Suppressor macrophage treated with lipopolysaccharide for 1 hour (primary cell): ENCODE measurements at regions not wholly inside any gene's neighbourhood (a gene's known extent, or its start where the extent isn't known, plus 50 kb on each side); places are given as distances from the start of the nearest gene placed in this dataset.

ENCODE experiments used
- DNase-seq, 3 donors: peaks; one replicate each; pipeline ENCODE4 v3.0.0-alpha.2; 2020 to 2022

DNA sequence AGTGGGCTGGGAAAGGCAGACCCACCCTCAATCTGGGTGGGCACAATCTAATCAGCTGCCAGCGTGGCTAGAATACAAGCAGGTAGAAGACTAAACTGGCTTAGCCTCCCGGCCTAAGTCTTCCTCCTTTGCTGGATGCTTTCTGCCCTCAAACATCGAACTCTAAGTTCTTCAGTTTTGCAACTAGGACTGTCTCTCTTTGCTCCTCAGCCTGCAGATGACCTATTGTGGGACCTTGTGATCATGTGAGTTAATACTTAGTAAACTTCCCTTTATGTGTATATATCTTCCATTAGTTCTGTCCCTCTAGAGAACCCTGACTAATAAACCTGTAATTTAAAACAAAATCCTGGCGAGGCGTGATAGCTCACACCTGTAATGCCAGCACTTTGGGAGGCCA is 51.8 kb upstream of the SLC39A8 start:
- DNase-seq, result peak; percentile 54 to 61 (median 59)

DNA sequence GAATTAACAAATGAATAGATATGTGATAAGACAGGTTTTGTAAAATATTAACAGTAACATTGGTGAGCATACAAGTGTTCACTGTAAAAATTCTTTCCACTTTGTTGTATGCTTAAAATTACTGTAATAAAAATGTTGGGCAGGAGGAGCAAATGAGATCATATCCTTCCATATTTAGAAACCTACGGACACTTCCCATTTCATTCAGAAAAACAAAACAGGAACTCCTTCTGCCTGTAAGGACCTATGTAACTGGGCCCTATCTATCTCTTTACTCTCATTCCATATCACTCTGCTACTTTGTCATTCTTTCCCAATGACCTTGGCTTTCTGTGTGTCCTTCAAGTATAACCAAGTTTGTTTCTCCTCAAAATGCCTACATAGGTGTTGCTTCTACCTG is 53.7 kb upstream of the SLC39A8 start:
- DNase-seq, result peak; percentile 53 to 84 (median 81)

- DNase-seq, result no peak
Observed at GRCh38 chr4:102400898-102401297, 55.6 kb upstream of the SLC39A8 start.

DNA sequence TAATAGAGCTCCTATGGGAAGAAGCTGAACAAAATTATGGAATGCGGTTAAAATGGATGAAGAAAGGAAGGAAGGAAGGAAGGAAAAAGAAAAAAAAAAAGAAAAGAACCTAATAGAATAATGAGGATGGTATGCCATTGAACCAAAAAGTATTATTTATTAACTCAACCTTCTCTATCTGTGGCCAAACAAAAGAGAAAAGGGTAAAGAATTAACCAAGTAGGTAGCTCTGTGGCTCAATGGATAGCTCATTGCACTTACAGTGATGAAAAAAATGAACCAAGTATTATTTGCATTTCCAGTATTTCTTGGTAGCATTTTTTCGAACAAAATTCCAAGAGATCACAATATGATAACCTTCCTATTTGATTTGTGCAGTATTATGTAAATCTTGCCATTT is 56.9 kb upstream of the SLC39A8 start:
- DNase-seq, result no peak

DNA sequence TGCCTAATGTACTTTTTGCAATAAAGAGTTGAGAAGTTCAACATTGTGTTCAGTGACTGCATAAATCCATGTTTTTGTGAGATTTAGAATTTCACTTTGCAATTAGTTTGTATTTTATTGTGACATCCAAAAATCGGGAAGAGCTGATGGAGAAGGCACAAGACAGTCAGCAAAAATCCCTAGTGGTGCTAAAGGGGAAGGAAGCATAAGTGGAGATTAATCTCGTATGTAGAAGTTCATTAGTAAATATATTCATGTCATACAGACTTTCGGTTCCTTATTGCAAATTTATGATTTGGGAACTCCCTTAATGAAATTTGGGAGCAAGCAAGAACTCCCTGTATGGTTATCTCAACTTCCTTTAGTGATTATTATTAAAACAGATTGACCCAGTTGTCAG is 57.8 kb upstream of the SLC39A8 start:
- DNase-seq, result peak; percentile 75 to 93 (median 90)

- DNase-seq, result peak in 2 of 3 donors; percentile 57
Observed at GRCh38 chr4:102404431-102404969, 59.2 kb upstream of the SLC39A8 start.

GRCh38 chr4:102405821-102406401 is 60.6 kb upstream of the SLC39A8 start:
- no peak for DNase-seq

DNA sequence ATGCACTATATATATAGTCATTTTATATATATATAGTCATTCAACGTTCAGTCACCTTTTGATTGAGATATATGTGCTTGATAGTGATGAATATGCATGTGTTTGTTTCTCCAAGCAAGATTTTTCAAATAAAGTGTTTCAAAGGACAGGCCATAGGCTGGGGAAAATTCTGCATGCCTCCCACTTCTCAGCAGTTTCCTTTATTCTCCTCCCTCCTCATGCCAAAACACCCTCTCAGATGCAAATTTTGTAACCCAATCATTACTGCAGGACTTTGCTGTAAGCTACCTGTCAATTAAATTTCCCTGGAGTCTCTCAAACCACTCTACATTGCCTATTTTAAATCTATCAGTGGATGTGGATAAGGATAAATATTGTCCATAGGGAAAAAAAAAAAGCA is 65.6 kb upstream of the SLC39A8 start:
- peak in 2 of 3 donors; percentile 44 to 48 for DNase-seq

DNA sequence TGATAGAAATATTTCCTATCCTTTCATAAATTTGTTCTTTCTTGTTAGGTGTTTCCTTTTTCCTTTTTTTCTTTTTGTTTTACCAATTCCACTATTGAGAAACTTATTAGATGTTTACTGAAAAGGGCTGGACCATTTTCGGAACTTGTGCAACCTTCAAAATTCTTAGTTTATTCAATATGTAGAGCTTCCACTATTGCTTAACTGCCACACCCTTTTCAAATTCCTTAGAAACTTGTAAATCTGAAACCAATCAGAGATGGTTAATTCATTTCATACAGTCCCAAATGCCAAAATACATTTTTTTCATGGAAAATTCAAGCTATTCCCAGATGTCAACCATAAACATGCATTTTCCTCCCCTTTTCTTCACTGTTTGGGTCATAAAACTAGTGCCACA is 66.1 kb upstream of the SLC39A8 start:
- DNase-seq, result peak; percentile 71 to 93 (median 89)

DNA sequence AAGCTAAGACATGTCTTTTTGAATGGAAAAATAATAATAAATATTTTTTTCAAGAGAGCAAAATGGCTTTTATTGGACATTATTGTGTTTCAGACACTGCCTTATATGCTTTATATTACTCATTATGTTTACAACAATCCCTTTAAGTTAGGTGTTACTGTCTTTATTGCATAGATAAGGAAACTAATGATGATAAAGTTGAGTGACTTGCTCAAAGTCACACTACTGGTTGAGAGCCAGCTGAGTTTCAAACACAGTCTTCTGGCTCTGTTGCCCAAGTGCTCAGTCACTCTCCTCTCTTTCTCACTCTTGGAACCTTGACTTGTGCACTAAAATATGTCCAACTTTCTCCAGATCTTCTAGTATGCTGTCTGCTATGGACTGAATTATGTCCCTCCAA is 71.5 kb upstream of the SLC39A8 start:
- DNase-seq, result no peak

DNA sequence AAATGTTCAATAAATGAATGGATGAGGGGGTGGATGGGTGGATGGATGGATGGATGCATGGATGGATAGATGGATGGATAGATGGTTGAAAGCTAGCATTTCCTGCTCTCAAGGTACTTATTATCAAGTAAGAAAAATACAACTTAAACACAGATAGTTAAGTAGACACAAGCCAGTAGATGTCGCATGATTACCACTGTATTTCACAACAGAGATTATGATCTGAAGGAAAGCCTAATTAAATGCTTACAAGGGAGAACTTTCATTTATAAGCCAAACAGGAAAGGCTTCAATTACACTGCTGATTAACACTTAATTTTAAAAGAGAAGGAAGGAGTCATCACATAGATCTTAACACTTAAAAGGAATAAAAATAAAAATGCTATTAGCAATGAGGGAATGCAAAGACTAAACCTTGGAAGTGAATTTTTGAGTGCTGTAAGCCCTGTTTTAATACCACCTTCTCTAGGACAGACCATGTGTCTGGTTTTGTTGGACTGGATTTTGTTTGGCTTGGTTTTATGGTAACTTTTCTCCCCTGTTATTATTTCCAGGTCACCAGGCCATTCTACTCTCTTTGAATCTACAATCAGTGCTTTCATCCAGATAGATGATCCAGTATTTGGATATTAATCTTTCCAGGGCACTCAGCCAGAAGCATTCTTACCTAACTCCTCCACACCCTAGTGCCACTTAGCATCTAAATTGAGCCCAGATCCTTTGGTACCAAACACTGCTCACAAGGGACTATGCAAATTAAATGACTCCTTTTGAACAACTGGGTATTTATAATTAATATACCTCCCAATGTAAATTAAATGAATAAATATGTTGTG is 75.5 kb upstream of the SLC39A8 start:
- DNase-seq, result peak; percentile 16 to 53 (median 31)

GRCh38 chr4:102422843-102423242 is 77.6 kb upstream of the SLC39A8 start:
- no peak for DNase-seq

DNA sequence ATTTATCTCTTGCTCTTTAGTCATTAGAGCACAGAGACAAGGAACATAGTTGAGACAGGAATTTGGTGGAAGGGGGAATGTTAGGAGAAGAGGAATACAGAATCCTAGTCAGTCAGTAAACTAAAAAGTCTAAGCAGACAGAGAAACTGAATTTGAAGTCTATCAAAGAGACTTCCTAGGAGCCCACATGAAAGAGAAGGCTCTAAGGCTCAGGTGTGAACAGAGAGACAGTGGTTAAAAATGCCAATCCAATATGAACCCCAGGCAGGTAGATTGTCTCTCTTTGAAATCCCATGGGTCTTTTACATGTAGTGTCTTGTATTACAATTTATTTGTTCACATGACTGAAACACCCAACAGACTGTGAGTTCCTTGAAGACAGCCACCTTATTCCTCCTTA is 77.8 kb upstream of the NFKB1 start:
- DNase-seq, result no peak

GRCh38 chr4:102427371-102427998 is 73.7 kb upstream of the NFKB1 start:
- DNase-seq, result no peak

GRCh38 chr4:102428122-102428521 is 73.0 kb upstream of the NFKB1 start:
- DNase-seq, result no peak

DNA sequence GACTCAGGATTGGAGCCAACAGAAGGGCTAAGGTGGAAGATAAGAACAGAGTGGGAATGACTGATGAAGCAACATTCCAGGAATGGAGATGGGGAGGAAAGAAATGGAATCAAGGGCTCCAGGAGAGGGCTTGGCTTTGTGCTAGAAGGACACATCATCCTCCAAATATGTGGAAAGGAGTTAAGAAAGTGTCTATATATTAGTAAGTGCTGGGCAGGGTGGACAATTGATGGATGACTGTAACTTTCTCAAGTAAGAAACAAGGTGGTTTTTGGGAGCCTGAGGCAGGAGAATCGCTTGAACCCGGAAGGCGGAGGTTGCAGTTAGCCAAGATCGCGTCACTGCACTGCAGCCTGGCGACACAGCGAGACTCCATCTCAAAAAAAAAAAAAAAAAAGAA is 71.6 kb upstream of the NFKB1 start:
- no peak for DNase-seq

DNA sequence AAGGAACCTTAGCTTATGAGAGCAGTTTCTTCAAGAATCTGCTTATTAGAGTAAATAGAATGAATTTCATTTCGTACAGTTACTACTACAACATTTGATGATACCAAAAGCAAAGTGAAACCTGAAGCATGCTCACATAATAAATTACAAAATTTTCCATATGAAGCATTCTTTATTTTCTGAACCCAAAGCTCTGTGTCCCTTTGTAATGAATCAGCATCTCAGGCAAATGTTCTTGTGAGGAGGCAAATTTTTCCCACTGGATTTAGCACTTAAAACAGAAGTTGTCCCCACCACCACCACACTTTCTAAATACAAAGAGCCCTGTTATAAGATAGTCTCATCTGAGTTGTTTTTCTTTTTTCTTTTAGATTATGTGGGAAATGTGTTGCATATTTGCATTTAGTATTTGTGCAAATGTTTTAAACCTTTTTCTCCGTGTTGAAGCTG is 70.7 kb upstream of the NFKB1 start:
- peak; percentile 10 to 47 (median 33) for DNase-seq

GRCh38 chr4:102431608-102431961 is 69.6 kb upstream of the NFKB1 start:
- DNase-seq, result no peak

- no peak for DNase-seq
Observed at GRCh38 chr4:102437111-102437510, 64.0 kb upstream of the NFKB1 start.

DNA sequence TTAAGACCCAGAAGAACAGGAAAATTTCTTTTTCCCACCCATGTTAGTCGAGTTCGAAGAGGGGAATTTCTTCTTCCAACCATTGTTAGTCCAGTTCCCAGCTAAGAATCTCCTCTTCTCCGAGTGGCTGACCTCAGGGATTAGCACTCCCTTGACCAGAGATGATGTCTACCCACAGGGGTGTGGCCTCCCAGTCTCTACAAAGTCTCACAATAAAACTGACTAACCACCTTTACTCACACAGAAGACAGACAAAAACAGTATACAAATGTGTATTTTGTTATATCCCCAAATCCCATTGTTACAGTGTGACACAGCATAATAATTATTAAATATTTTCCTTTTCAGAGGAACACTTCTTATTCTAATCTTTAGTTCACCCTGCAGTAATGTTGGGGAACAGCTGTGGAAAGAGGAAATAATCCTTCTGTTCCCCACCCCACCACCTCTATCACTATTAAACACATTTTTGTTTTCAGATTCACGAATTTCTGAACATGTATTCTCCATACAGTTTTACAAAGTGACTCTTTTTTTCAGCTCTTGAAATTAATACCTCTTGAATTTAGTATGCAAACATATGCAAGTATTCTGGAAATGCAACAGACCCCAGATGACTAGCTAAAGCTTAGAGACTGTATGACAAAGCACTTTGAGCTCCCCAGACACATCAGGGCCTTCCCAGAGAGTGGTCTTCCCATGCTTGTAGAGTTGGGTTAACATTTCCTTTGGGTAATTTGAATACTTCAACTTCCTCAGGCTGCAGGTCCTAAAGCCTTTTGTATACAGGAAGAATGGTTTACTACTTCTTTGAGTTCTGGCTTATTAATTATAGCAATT is 62.5 kb upstream of the NFKB1 start:
- DNase-seq, result peak; percentile 37 to 49 (median 38)

GRCh38 chr4:102439236-102439614 is 61.9 kb upstream of the NFKB1 start:
- peak; percentile 82 to 95 (median 93) for DNase-seq

- DNase-seq, result no peak
Observed at GRCh38 chr4:102439812-102440211, 61.3 kb upstream of the NFKB1 start.

DNA sequence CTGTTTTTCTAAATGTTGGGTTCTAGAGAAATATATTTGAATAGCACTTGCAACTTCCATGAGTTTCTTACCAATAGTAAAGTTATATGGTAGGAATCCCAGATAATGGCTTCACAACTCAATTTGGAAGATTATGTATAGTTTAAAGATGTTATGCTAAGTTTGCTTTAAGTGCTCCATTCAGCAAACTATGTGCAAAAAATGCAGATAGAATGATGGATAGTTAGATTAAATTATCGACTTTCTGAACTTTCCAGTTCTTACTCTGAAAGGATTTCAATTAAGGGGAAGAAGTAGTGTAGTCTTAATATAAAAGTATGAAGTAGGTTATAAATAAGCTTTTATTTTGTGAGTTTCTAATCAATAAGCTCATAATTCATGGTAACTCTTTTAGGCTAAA is 60.7 kb upstream of the NFKB1 start:
- no peak for DNase-seq
